GM18858 (cell line): ENCODE measurements at regions not wholly inside any gene's neighbourhood (a gene's known extent, or its start where the extent isn't known, plus 50 kb on each side); places are given as distances from the start of the nearest gene placed in this dataset.
A peak's percentile ranks its signal among the peaks of the same experiment; 100 is the strongest.
"Not testable (repeated sequence)": the region's sequence is repeated elsewhere in the genome, so short reads cannot be mapped to it uniquely, and the experiment has no call there.

Source experiments
- ATAC-seq: cut with Tn5 transposase; IDR thresholded peaks from one replicate; pipeline ENCODE4 v1.9.1; 2021; ENCODE audit not compliant: unreplicated experiment

- ATAC-seq = no peak
Observed at GRCh38 chr2:180618570-180618969, 361.8 kb upstream of the UBE2E3 start.

GRCh38 chr2:180614776-180615175, 365.6 kb upstream of the UBE2E3 start:
- no peak for ATAC-seq

- no peak for ATAC-seq
Observed at GRCh38 chr2:180609626-180610340, 370.6 kb upstream of the UBE2E3 start.

- ATAC-seq = no peak
Observed at GRCh38 chr2:180607514-180608049, 372.8 kb upstream of the UBE2E3 start.

- ATAC-seq = peak; percentile 75
Observed at GRCh38 chr2:180604077-180604476, 376.3 kb upstream of the UBE2E3 start.

GRCh38 chr2:180601016-180601415, 379.4 kb upstream of the UBE2E3 start:
- ATAC-seq = no peak

- no peak for ATAC-seq
Observed at GRCh38 chr2:180599804-180600203, 380.6 kb upstream of the UBE2E3 start.

GRCh38 chr2:180597179-180597578, 383.2 kb upstream of the UBE2E3 start:
- no peak for ATAC-seq

GRCh38 chr2:180596453-180596852, 384.0 kb upstream of the UBE2E3 start:
- no peak for ATAC-seq

GRCh38 chr2:180591947-180592346, 388.5 kb upstream of the UBE2E3 start:
- ATAC-seq = no peak

GRCh38 chr2:180591093-180591781, 389.2 kb upstream of the UBE2E3 start:
- ATAC-seq = not testable (repeated sequence)

GRCh38 chr2:180583441-180584140, 396.8 kb upstream of the UBE2E3 start:
- ATAC-seq = no peak

GRCh38 chr2:180579388-180579787, 401.0 kb upstream of the UBE2E3 start:
- ATAC-seq = no peak

- no peak for ATAC-seq
Observed at GRCh38 chr2:180578441-180578840, 402.0 kb upstream of the UBE2E3 start.

- ATAC-seq = no peak
Observed at GRCh38 chr2:180577567-180577966, 402.8 kb upstream of the UBE2E3 start.

- ATAC-seq = no peak
Observed at GRCh38 chr2:180573951-180574350, 406.5 kb upstream of the UBE2E3 start.

GRCh38 chr2:180572346-180572745, 408.1 kb upstream of the UBE2E3 start:
- no peak for ATAC-seq

GRCh38 chr2:180571559-180571958, 408.8 kb upstream of the UBE2E3 start:
- no peak for ATAC-seq

GRCh38 chr2:180570864-180571263, 409.5 kb upstream of the UBE2E3 start:
- ATAC-seq = no peak

- no peak for ATAC-seq
Observed at GRCh38 chr2:180564051-180564450, 416.4 kb upstream of the UBE2E3 start.

- no peak for ATAC-seq
Observed at GRCh38 chr2:180562378-180562777, 418.0 kb upstream of the UBE2E3 start.

GRCh38 chr2:180559771-180560170, 420.6 kb upstream of the UBE2E3 start:
- ATAC-seq = no peak
